ENCODE measurements at regions not wholly inside any gene's neighbourhood (a gene's known extent, or its start where the extent isn't known, plus 50 kb on each side); places are given as distances from the start of the nearest gene placed in this dataset.

DNA sequence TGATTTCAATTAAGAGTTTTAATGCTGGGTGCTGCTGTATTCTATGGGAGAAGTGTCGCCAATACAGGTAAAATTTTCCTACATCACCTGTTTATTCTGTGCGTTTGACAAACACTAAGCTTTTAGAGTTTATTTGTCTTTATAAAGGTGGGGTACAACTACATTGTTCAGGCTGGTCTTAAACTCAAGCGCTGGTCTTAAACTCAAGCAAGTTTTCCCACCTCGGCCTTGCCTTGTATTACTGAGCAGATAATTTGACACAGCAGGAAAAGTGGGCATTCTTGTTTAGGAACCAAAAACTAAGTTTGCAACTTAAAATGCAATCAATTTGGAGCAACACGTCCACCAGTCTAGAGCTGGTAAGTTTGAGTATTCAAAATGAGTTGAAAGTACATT, 112.9 kb upstream of the BTN3A2 start:
- Histone ChIP-seq H3K4me2 (peak overlapping the region; percentile 98), H3K79me2 (ENCODE audit: insufficient read depth) (peaks cover 27% of the 10 kb centered on the region), H3K4me3 (ENCODE audit: low read depth in 2 of 2, low read length in 1 of 2) (peak overlapping the region; percentile 88 to 92), H3K4me1 (ENCODE audit: control insufficient read depth in 1 of 2, insufficient read depth in 2 of 2, low read depth in 1 of 2, low read length in 1 of 2) (peaks cover 0 to 8% of the 10 kb centered on the region in 2 experiments; a peak in 3 of 4 replicates), H3K9me2 (no peaks in the 10 kb centered on the region), H4K20me1 (ENCODE audit: insufficient read depth) (no peaks in the 10 kb centered on the region), H3K27me3 (ENCODE audit: insufficient read depth) (no peaks in the 10 kb centered on the region), H3K9ac (peak overlapping the region; percentile 78), H3K36me3 (replicated peaks in 1 of 2; ENCODE audit: control insufficient read depth in 1 of 2, insufficient read depth in 2 of 2, low read length in 1 of 2) (no peaks in the 10 kb centered on the region), H3F3A (replicated peaks; ENCODE audit: insufficient read depth) (peaks cover 44% of the 10 kb centered on the region), H3K9me3 (no peaks in the 10 kb centered on the region), H2AFZ (ENCODE audit: low read depth) (no peak overlapping the region), H3K27ac (ENCODE audit: low read depth in 2 of 2, low read length in 1 of 2) (peak overlapping the region; percentile 85 to 97)
- POLR2A ChIA-PET, result interaction anchor here (0.9 to 5.4 kb wide), 9 partner anchors 8 to 1620 kb away, joined by 3 to 120 read pairs (median 5); a partner anchor contains a TSS
- no peak for DNase-seq
- TF ChIP-seq TCF12 (IDR thresholded peaks at IDR 0.05) (no peak), FOXM1 (IDR thresholded peaks at IDR 0.05; ENCODE audit: low read depth) (no peak), TEAD4 (IDR thresholded peaks at IDR 0.05; ENCODE audit: borderline replicate concordance, insufficient read depth) (no peak), JUND (IDR thresholded peaks at IDR 0.05) (no peak; the same call in 1 of the 2 replicates), GATA2 (CRISPR knock-in tag; IDR thresholded peaks at IDR 0.05) (no peak), EP300 (IDR thresholded peaks at IDR 0.05; ENCODE audit: borderline replicate concordance in 1 of 2, low read depth in 1 of 2, low read length in 1 of 2) (no peak), FOXJ3 (CRISPR knock-in tag; IDR thresholded peaks at IDR 0.05) (no peak), RXRA (IDR thresholded peaks at IDR 0.05; ENCODE audit: borderline replicate concordance, low read depth) (no peak), MEF2A (IDR thresholded peaks at IDR 0.05; ENCODE audit: borderline replicate concordance, low read depth) (no peak), TAF1 (IDR thresholded peaks at IDR 0.05; ENCODE audit: borderline replicate concordance, low read depth, low read length) (no peak), SMC3 (IDR thresholded peaks at IDR 0.05; ENCODE audit: low read depth, low read length) (no peak)
- TF ChIP-seq, protein P1, sequence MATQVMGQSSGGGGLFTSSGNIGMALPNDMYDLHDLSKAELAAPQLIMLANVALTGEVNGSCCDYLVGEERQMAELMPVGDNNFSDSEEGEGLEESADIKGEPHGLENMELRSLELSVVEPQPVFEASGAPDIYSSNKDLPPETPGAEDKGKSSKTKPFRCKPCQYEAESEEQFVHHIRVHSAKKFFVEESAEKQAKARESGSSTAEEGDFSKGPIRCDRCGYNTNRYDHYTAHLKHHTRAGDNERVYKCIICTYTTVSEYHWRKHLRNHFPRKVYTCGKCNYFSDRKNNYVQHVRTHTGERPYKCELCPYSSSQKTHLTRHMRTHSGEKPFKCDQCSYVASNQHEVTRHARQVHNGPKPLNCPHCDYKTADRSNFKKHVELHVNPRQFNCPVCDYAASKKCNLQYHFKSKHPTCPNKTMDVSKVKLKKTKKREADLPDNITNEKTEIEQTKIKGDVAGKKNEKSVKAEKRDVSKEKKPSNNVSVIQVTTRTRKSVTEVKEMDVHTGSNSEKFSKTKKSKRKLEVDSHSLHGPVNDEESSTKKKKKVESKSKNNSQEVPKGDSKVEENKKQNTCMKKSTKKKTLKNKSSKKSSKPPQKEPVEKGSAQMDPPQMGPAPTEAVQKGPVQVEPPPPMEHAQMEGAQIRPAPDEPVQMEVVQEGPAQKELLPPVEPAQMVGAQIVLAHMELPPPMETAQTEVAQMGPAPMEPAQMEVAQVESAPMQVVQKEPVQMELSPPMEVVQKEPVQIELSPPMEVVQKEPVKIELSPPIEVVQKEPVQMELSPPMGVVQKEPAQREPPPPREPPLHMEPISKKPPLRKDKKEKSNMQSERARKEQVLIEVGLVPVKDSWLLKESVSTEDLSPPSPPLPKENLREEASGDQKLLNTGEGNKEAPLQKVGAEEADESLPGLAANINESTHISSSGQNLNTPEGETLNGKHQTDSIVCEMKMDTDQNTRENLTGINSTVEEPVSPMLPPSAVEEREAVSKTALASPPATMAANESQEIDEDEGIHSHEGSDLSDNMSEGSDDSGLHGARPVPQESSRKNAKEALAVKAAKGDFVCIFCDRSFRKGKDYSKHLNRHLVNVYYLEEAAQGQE (IDR thresholded peaks at IDR 0.05; ENCODE audit: low read depth, low read length), result no peak
- TF ChIP-seq, protein P2, sequence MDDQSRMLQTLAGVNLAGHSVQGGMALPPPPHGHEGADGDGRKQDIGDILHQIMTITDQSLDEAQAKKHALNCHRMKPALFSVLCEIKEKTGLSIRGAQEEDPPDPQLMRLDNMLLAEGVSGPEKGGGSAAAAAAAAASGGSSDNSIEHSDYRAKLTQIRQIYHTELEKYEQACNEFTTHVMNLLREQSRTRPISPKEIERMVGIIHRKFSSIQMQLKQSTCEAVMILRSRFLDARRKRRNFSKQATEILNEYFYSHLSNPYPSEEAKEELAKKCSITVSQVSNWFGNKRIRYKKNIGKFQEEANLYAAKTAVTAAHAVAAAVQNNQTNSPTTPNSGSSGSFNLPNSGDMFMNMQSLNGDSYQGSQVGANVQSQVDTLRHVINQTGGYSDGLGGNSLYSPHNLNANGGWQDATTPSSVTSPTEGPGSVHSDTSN (IDR thresholded peaks at IDR 0.05), result no peak
- TF ChIP-seq, protein P3, sequence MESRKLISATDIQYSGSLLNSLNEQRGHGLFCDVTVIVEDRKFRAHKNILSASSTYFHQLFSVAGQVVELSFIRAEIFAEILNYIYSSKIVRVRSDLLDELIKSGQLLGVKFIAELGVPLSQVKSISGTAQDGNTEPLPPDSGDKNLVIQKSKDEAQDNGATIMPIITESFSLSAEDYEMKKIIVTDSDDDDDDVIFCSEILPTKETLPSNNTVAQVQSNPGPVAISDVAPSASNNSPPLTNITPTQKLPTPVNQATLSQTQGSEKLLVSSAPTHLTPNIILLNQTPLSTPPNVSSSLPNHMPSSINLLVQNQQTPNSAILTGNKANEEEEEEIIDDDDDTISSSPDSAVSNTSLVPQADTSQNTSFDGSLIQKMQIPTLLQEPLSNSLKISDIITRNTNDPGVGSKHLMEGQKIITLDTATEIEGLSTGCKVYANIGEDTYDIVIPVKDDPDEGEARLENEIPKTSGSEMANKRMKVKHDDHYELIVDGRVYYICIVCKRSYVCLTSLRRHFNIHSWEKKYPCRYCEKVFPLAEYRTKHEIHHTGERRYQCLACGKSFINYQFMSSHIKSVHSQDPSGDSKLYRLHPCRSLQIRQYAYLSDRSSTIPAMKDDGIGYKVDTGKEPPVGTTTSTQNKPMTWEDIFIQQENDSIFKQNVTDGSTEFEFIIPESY (IDR thresholded peaks at IDR 0.05; ENCODE audit: borderline replicate concordance, low read depth), result no peak
- WGBS (ENCODE audit: low lambda C conversion rate), result 12% methylated on average over 5 of the region's 5 CpGs
- CTCF ChIA-PET, result interaction anchor here (0.7 to 3.2 kb wide), 5 partner anchors 14 to 1544 kb away, joined by 3 to 11 read pairs (median 3); a partner anchor contains a TSS

Measured in SK-N-SH (cell line).